Activated CD4-positive, alpha-beta T cell treated with anti-CD3 and anti-CD28 coated beads, Interleukin-2, amount 50 U/mL, for 48 hours (primary cell): ENCODE measurements at regions not wholly inside any gene's neighbourhood (a gene's known extent, or its start where the extent isn't known, plus 50 kb on each side); places are given as distances from the start of the nearest gene placed in this dataset.
"Not testable (repeated sequence)": the region's sequence is repeated elsewhere in the genome, so short reads cannot be mapped to it uniquely, and the experiment has no call there.

Experiments used
- DNase-seq, 2 experiments: peaks; one replicate each; pipeline ENCODE4 v3.0.0-alpha.2; 2020

- no peak for DNase-seq
Measured at GRCh38 chr5:28725001-28725400, 1686.6 kb upstream of the CDH9 start.

- DNase-seq = no peak
Measured at GRCh38 chr5:28714907-28715698, 1676.7 kb upstream of the CDH9 start.

- no peak for DNase-seq
Measured at GRCh38 chr5:28710360-28710759, 1672.0 kb upstream of the CDH9 start.

- DNase-seq = no peak
Measured at GRCh38 chr5:28708472-28708871, 1670.1 kb upstream of the CDH9 start.

GRCh38 chr5:28707706-28708105 lies 1669.3 kb upstream of the CDH9 start:
- no peak for DNase-seq

GRCh38 chr5:28703651-28704260 lies 1665.4 kb upstream of the CDH9 start:
- no peak for DNase-seq

GRCh38 chr5:28691526-28691925 lies 1653.1 kb upstream of the CDH9 start:
- DNase-seq = no peak

- no peak for DNase-seq
Measured at GRCh38 chr5:28685794-28686193, 1647.4 kb upstream of the CDH9 start.

GRCh38 chr5:28678899-28679298 lies 1640.5 kb upstream of the CDH9 start:
- DNase-seq = no peak

- no peak for DNase-seq
Measured at GRCh38 chr5:28666110-28666509, 1627.7 kb upstream of the CDH9 start.

GRCh38 chr5:28648108-28648507 lies 1609.7 kb upstream of the CDH9 start:
- no peak for DNase-seq

GRCh38 chr5:28632607-28633006 lies 1594.2 kb upstream of the CDH9 start:
- no peak for DNase-seq

- DNase-seq = no peak
Measured at GRCh38 chr5:28603869-28604268, 1565.5 kb upstream of the CDH9 start.

GRCh38 chr5:28602429-28602828 lies 1564.0 kb upstream of the CDH9 start:
- DNase-seq = no peak

- not testable (repeated sequence) for DNase-seq
Measured at GRCh38 chr5:28596707-28597106, 1558.3 kb upstream of the CDH9 start.

- DNase-seq = no peak
Measured at GRCh38 chr5:28580616-28581015, 1542.2 kb upstream of the CDH9 start.

- no peak for DNase-seq
Measured at GRCh38 chr5:28576022-28576421, 1537.6 kb upstream of the CDH9 start.

GRCh38 chr5:28575368-28575767 lies 1537.0 kb upstream of the CDH9 start:
- no peak for DNase-seq

- no peak for DNase-seq
Measured at GRCh38 chr5:28574606-28575005, 1536.2 kb upstream of the CDH9 start.

- no peak for DNase-seq
Measured at GRCh38 chr5:28567048-28567447, 1528.7 kb upstream of the CDH9 start.

- no peak for DNase-seq
Measured at GRCh38 chr5:28561522-28561921, 1523.1 kb upstream of the CDH9 start.

- DNase-seq = no peak
Measured at GRCh38 chr5:28558196-28558595, 1519.8 kb upstream of the CDH9 start.

- DNase-seq = no peak
Measured at GRCh38 chr5:28557114-28557513, 1518.7 kb upstream of the CDH9 start.

GRCh38 chr5:28549588-28549987 lies 1511.2 kb upstream of the CDH9 start:
- DNase-seq = no peak

GRCh38 chr5:28548856-28549255 lies 1510.5 kb upstream of the CDH9 start:
- DNase-seq = no peak
